HG02973 (cell line): ENCODE measurements at regions not wholly inside any gene's neighbourhood (a gene's known extent, or its start where the extent isn't known, plus 50 kb on each side); places are given as distances from the start of the nearest gene placed in this dataset.

ENCODE experiments used
- ATAC-seq: cut with Tn5 transposase; IDR thresholded peaks from one replicate; pipeline ENCODE4 v1.9.1; 2021; ENCODE audit warnings: moderate library complexity; ENCODE audit not compliant: unreplicated experiment

DNA sequence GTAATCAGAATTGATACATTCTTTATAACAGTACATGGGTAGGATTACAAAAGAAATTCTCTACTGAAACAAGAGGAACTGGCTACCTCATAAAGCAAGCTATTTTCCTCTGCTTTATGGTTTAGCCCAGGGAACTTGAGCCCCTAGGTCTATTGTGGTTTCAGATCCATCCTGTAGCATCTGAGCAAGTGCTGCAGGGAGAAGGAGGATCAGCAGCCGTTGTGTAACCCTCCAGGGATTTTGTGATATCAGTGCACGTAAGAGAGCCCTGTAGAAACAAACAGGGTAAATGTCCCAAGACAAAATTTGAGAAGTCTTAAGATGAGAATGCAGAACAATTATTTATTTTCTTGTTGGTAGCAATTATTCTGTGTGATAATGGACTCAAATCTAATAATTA lies 165.2 kb upstream of the DEFB112 start:
- no peak for ATAC-seq

DNA sequence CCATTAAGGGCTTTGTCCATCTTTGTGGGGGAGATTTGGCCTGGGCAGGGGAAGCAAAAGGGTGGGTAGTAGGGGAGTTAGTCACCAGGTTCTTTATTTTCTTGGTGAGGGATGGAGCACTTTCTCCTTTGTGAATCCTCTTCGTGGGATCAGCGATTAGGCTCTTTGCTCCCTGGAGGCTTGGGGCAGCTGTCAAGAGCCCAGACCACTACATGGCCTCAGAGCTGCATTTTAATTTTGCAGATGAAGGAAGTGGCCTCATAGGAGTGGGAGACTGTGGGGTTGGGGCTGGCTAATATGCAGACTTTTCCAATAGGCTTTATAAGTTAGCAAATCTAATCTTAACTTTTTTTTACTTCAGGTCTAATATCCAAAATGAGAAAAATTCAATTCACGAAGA lies 168.1 kb upstream of the DEFB112 start:
- no peak for ATAC-seq

DNA sequence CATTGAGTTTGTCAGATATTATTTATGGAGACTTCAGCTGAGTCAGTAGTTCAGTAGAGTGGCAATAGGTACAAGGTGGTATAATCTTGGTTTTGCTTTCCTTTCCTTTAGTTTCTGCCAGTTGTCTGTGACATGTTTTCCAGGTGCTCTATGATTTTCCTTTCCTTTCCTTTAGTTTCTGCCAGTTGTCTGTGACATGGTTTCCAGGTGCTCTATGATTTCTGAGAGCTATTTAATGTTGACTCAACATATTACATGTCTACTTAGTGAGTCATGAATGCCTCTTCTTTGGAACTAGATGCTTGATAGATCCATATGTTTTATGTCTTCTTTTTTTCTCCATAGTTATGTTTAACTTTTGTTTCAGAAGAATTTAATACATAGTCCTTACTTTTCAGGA lies 186.4 kb upstream of the DEFB112 start:
- no peak for ATAC-seq

DNA sequence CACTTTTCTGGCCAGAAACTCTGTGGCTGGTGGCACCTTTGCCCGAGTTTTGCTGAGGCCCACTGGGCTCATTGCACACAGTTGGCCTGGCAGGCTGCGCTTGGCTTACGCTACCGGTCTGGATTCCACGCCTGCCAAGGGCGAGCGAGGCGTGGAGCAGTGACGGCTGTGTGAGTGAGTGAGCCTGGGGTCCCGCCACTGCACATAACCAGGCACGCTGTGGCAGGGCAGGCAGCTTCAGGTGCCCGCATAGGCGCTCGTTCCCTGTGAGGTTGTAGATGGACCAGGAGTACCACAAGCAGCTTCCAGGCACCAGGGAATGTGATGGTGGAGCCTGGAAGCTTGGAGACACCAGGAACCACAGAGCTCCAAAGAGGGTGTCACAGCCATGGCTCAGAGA lies 190.1 kb upstream of the DEFB112 start:
- ATAC-seq = no peak

DNA sequence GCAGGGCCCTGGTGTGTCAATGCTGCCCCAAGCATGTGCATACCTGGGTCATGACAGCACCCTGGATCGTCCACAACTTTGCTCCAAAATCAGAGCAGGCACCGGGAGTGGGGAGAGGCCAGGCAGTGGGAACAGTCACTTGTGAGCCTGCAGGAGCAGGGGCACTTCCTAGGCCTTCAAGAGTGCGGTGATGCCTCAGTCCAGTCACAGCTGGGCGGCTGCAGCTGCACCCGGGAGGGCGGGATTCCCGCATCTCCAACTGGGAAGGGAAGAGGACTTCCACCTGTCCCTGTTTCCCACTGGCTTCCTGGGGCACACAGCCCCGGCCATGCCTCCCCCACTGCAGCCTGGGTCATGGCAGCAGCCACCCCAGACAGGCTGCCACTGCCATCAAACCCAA lies 191.3 kb upstream of the DEFB112 start:
- no peak for ATAC-seq

DNA sequence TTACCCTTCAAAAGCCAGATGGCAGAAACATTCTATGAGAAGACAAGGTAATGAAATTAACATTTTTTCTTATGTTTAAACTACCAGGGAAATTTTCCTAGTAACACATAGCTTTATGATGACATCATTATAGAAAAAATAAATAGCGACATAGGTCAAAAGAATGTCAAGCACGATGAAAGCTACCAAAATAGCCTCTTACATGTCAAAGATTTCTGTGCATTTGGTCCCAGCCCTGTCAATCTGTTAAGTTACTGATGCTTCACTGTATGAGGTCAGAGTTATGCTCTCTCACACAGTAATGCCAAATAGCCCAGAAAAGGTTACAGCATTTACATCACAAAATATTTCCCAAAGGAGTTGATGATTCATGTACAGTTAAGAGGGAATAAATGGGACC lies 199.8 kb upstream of the DEFB112 start:
- ATAC-seq = no peak

DNA sequence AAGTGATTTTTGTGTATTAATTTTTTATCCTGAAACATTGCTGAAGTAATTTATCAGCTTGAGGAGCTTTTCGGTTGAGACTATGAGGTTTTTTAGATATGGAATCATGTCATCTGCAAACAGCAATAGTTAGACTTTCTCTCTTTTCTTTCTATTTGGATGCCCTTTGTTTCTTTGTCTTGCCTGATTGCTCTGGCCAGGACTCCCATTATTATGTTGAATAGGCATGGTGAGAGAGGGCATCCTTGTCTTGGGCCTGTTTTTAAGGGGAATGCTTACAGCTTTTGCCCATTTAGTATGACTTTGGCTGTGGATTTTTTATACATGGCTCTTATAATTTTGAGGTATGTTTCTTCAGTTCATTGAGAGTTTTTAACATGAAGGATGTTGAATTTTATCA lies 207.6 kb upstream of the DEFB112 start:
- no peak for ATAC-seq

DNA sequence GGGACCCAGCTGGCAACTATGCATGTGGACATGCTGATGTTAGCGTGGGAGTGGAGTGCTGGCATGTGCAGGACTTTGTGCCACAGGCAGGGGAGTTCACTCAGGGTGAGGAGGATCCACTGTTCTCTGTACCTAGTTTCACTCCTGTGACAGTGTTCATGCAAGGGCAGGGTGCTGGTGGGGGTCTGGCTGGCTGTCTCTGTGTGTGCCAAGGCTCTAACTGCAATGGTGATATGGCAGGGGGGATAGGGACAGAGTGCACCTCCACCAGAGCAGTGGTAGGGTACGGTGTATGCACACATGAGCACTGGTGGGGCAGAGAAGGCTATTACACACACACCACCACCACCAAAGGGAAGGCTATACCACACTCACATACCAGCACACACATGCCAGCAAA lies 210.2 kb upstream of the DEFB112 start:
- no peak for ATAC-seq

DNA sequence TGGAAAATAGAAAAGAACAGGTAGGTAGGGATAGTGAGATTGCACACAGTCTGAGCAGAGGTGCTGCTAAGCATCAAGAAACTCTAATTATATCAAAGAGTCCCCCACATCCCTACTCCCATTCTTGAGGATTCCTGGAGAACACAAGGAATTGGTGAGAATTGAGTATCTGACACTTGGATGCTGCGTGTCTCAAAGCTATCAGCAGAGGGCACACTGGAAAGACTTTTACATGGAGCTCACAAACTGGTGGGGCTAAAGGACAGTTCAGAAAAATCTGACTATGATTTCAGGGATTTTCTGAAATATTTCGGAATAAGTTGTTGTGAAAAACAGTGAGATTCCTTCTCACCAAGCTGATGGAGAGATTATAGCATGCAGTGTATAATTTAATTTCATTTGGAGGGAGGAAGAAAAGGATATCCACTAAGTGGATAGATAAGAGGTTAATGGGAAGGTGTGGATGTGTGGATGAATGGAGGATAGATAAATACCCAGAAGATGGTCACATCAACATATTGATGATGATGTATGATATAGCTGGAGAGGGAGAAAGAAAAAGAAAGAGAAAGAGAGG lies 215.4 kb upstream of the DEFB112 start:
- ATAC-seq = no peak

DNA sequence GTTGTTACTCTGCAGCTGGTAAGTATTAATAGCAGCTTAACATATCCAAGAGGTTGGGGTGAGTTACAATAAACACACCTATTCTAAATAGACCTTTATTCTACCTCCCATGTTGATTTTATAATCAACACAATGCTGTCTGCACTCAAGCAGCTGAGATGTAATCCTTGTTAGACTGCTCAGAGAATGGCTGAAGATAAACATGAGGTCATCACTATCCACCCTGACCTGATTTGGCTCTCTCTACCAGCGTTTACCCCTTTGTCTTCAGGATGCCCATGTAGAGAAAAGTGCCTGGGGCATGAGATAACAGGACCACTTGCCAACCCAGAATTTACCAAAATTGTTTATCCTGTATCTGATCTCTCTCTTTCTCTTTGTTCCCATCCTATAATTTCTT lies 220.7 kb upstream of the DEFB112 start:
- ATAC-seq = no peak

DNA sequence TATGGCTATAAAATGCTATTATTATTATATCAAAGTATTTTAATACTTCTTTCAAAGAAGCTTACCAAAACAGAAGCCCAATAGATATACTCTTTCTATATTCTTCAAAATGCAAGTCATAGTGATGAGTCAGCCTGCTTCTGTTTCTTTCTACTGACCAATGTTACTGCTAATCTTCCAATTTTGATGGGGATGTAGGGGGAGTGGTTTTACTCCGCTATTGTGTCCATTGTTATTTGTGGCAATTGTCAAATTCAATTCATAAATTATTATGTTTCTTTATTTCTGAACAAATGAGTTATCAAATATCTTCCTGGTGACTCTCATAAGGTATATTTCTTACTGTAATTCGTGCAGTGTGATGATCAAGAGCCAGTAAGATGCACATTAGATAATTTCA lies 221.5 kb upstream of the DEFB112 start:
- no peak for ATAC-seq

DNA sequence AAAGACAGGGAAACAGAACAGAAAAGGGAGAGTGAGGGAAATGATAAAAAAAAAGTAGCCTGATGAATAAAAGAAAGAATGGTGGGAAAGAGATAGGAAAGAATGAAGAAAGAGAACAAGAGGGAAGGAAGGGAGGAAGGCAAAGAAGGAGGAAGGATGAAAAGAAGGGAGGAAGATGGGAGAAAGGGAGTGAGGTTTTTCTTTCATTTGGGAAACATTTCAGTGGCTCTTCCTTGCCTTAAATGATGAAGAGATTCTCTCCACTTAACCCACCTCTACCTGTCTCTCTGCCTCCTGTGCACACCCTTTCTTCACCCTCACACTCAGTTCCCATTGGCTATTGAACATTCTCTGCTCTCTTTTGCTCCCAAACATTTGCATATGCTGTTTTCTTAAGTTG lies 222.1 kb upstream of the DEFB112 start:
- ATAC-seq = no peak

DNA sequence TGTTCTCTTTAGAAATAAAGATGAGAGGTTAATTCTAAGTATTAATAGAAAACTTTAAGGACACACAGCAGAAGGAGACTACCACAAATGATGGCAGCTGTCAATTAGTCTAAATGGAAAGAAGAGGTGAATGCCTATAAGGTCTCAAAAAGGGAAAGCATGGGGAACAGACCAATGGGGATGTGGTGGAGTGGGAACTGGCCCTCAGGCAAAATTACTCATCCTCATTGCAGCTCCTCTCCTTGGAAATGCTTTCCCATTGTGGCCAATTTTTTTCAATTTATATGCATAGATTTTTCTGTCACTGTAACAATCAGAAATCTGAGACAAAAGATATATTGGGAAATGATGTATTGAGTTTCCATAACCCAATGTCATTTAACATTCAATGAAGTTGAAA lies 222.9 kb upstream of the DEFB112 start:
- no peak for ATAC-seq

DNA sequence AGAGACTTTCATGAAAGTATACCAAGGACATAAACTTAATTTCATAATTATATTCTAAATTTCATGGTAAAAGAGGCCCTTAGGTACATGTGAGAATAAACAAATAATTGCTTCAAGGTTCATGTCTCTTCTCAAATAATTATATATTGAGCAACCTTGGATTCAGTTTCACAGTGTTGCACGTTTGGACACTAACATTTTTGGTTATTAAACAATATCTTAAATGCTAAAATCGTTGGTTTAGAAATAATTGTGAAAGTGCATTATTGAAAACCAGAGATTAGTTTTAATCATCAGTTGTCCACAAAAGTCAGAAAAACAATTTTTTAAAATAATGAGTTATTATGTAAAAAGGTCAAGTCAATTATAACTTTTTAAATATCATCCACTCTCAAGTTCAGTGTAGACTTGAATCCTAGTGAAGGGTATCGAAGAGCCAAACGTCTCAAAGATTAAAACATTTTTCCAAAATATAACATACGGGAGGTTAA lies 227.1 kb upstream of the DEFB112 start:
- ATAC-seq = no peak

DNA sequence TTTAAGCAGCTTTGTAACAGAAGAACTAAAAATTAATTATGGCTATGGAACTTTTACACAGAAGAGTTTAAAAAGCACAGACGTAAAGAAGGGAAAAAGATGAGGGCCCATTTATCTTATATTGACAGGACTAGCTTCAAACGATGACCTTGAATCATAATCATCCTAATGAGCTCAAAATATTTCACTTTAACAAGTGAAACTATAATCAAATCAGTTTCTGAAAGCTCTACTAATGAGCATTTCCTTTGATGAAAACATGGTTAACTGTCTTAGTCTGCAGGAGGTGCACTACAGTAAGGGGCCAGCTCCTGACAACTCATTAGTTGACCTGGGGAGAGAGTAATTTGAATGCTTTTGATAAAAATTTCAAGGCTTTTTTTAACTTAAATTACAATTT lies 228.0 kb upstream of the DEFB112 start:
- no peak for ATAC-seq

DNA sequence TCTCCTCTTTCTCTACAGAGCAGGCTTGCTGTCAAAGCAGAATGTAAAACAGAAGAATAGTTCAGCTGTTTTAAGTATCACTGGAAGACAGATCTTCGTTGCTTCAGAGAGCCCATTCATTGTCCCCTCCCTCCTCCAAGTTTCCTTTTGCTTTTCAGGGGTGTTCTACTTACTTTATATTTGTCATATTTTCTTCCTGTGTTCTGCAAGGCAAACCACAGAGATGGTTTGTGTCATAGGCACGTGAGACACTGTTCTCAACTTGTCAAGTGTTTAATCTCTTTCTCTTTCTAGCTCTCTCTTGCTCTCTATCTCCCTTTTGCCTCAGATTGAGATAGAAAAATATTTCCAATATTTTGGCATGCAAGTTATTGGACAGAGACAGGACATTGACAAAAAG lies 228.9 kb upstream of the DEFB112 start:
- no peak for ATAC-seq

DNA sequence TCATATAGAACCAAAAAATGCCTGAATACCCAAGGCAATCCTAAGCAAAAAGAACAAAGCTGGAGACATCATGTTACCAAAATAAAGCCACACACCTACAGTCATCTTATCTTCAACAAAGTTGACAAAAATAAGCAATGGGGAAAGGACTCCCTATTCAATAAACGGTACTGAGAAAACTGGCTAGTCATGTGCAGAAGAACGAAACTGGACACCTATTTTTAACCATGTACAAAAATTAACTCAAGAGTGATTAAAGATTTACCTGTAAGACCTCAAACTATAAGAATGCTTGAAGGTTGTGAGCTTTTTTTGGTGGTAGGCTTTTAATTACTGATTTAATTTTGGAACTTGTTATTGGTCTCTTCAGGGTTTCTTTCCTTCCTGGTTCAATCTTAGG lies 236.0 kb upstream of the DEFB112 start:
- ATAC-seq = no peak

DNA sequence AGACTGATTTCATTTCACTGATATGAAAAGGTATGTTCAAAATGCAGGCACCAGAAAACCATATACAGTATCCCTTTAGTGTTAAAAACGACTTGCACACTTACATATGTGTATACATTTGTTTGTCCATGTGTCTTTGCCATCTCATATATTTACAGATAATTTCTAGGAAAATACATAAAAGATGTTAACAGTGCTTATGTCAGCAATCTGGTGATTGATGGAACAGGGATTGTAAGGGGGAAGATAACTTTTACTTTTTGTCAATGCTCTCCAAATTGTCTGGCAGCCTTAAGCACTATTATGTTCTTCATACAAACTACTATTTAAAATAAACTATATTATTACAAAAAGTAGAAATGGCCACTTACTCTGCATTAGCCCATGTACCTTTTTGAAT lies 238.5 kb upstream of the DEFB112 start:
- no peak for ATAC-seq

DNA sequence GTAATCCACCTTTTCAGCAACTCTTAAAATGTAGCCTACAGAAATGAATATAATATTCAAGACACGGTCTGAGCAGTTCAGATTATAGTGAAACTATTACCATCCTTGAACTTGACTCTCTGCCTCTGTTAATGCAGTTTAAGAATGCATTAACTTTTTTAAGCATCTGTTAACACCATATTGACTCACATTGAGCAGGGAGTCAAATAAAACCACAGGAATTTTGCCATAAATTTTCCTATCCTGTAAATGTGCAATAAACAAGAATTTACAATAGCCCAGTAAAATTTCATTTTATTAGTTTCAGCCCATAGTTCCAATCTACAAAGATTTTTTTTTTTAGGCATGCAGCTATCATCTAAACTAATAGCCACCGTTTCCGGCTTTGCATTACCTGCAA lies 239.2 kb upstream of the DEFB112 start:
- ATAC-seq = no peak

DNA sequence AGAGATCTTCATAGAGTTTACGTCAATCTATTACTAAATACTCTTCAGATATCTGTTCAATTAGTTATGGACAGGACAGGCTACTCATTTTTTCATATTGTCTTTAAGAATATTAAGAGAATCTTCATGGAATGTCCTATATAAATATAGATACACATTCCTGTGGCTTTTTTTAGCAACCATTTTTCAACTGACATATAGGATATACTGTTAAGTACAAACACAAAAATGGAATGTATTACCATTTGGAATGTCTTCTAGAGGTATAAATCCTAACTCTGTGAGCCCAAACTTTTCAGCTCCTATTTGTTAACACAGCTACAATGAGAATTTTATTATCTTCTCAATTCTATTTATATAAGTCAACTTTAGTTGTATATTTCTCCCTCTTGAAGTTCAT lies 239.6 kb upstream of the DEFB112 start:
- no peak for ATAC-seq

DNA sequence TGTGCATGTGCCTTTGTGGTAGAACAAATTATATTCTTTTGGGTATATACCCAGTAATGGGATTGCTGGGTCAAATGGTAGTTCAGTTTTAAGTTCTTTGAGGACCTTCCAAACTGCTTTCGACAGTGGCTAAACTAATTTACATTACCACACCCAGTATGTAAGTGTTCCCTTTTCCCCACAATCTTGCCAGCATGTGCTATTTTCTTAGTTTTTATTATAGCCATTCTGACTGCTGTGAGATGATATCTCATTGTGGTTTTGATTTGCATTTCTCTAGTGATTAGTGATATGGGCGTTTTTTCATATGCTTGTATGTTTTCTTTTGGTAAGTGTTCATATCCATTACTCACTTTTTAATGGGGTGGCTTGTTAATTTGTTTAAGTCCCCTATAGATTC lies 251.6 kb upstream of the DEFB112 start:
- no peak for ATAC-seq

DNA sequence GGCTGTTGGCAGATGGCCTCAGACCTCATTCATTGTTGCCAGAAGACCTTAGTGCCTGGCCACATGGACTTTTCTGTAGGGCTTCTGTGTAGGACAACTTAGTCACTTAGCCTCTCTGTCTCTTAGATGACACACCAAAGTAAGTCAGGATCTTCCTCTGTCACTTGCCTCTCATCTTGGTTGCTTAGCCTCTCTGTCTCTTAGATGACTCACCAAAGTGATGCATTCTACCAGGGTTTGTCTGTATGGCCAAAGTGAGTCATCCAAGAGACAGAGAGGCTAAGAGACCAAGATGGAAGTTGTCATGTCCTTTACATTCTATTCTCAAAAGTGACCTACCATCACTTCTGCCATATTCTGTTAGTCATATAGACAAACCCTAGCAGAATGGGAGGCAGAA lies 255.9 kb upstream of the DEFB112 start:
- ATAC-seq = no peak

DNA sequence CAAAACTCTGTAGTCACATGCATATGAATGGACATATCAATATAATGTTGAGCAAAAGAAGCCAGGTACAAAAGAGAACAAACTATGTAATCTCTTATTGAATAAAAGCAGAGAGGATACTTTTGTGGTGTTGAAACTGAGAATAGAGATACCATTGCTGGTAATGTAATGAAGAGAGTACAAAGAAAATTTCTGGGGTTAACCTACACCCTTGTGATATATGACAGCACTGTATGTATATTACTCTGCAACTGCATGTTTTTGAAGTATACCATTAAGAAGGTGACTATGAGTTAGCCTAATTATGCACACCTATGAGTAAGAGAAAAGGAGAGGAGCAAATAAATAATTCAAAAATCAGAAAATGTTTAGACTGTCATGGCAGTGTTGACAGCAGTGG lies 268.8 kb upstream of the DEFB112 start:
- ATAC-seq = no peak

DNA sequence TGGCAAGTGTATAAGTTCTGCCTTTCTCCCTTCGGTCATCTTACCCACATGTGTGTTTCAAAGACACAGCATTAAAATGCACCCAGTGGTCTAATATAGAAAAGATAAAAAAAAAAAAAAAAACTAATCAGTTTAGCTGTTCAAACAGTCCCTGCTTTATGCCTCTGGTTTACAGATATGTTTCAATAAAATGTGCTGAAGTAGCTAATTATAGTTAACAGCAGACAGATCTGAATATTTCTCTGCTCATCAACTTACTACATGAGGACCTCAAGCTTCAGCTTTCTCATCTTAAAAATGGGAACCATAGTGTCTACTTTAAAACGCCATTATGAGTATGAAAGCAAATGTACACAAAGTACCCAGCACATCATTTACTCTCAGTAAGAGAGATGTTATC lies 280.6 kb upstream of the DEFB112 start:
- ATAC-seq = no peak
